ENCODE measurements at regions not wholly inside any gene's neighbourhood (a gene's known extent, or its start where the extent isn't known, plus 50 kb on each side); places are given as distances from the start of the nearest gene placed in this dataset.

GRCh38 chr7:113752689-113753088, 166.1 kb downstream of the PPP1R3A start:
- no peak for TF ChIP-seq POLR2AphosphoS5 (IDR thresholded peaks at IDR 0.05; ENCODE audit: insufficient read depth in 1 of 2, low read depth in 1 of 2)
- no peak for TF ChIP-seq POLR2A (IDR thresholded peaks at IDR 0.05)
